ENCODE measurements at regions not wholly inside any gene's neighbourhood (a gene's known extent, or its start where the extent isn't known, plus 50 kb on each side); places are given as distances from the start of the nearest gene placed in this dataset.
A peak's percentile ranks its signal among the peaks of the same experiment; 100 is the strongest.

DNA sequence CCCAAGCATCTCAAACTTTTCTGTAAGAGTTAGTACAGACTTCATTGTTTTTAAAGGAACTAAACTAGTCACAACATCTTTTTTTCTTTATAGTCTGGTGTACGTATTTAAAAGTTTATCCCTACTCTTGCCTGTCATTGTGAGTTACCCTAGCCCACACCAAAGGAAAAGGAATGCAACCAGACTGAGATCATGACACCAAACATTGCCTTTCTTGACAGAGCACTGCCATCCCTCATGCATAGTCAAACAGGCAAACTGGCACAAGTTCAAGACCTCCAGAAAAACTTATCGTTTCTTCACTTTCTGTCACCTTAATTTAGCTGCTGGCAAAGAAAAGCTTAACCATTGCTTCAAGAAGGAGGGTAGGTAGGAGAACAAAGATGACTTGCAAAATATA, 448.4 kb upstream of the MANEA start:
- Histone ChIP-seq H3K27ac (ENCODE audit: low read depth, low read length) (no peak overlapping the region), H3K9me3 (ENCODE audit: control insufficient read depth, insufficient read depth, low read length) (no peaks in the 10 kb centered on the region), H3K27me3 (ENCODE audit: control insufficient read depth, insufficient read depth, low read length) (no peaks in the 10 kb centered on the region), H3K4me1 (ENCODE audit: control insufficient read depth, insufficient read depth, low read length) (no peaks in the 10 kb centered on the region), H3K36me3 (ENCODE audit: control insufficient read depth, insufficient read depth, low read length) (no peaks in the 10 kb centered on the region), H3K4me3 (ENCODE audit: low read depth, low read length) (no peak overlapping the region)
- DNase-seq (ENCODE audit: low read depth in 4 of 6, low spot score in 6 of 6), result peak in 1 of 6 donors; percentile 21
- no CpG with 5 or more reads among the region's 2 CpGs for WGBS (ENCODE audit: insufficient coverage)

DNA sequence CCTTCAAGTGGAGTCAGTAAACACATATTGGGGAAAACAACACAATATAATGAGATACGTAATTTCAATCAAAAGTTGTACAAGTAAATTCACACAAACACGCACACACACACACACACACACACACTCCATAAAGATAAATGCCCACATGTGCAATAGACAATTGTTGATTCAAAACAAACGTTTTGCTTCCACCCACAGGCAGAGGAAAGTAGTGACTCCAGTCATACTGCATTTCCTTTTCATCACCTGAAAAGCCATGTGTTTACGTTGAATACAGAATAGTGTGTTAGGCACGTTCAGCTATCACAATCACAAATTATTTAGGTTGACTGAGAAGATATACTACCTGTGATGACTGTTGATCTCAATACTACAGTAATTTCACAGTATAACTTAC, 443.8 kb upstream of the MANEA start:
- WGBS (ENCODE audit: insufficient coverage), result 20% methylated on average over 1 of the region's 5 CpGs
- no peak overlapping the region for H3K4me3 ChIP-seq (ENCODE audit: low read depth, low read length)
- H3K9me3 ChIP-seq (ENCODE audit: control insufficient read depth, insufficient read depth, low read length), result no peaks in the 10 kb centered on the region

GRCh38 chr6:95135182-95135581, 442.2 kb upstream of the MANEA start:
- DNase-seq (ENCODE audit: low read depth in 4 of 6, low spot score in 6 of 6), result no peak
- H3K36me3 ChIP-seq (ENCODE audit: control insufficient read depth, insufficient read depth, low read length), result no peaks in the 10 kb centered on the region
- no CpG with 5 or more reads among the region's 1 CpG for WGBS (ENCODE audit: insufficient coverage)

More for the DNA sequence above, 443.8 kb upstream of the MANEA start:
- Histone ChIP-seq H3K36me3 (ENCODE audit: control insufficient read depth, insufficient read depth, low read length) (no peaks in the 10 kb centered on the region), H3K27me3 (ENCODE audit: control insufficient read depth, insufficient read depth, low read length) (no peaks in the 10 kb centered on the region), H3K4me1 (ENCODE audit: control insufficient read depth, insufficient read depth, low read length) (no peaks in the 10 kb centered on the region), H3K27ac (ENCODE audit: low read depth, low read length) (no peak overlapping the region)
- DNase-seq (ENCODE audit: low read depth in 4 of 6, low spot score in 6 of 6), result no peak

GRCh38 chr6:95142101-95142500, 435.2 kb upstream of the MANEA start:
- no peak overlapping the region for H3K4me3 ChIP-seq (ENCODE audit: low read depth, low read length)
- no peaks in the 10 kb centered on the region for H3K9me3 ChIP-seq (ENCODE audit: control insufficient read depth, insufficient read depth, low read length)
- H3K27me3 ChIP-seq (ENCODE audit: control insufficient read depth, insufficient read depth, low read length), result no peaks in the 10 kb centered on the region
- no CpG with 5 or more reads among the region's 2 CpGs for WGBS (ENCODE audit: insufficient coverage)
- no peaks in the 10 kb centered on the region for H3K4me1 ChIP-seq (ENCODE audit: control insufficient read depth, insufficient read depth, low read length)
- H3K27ac ChIP-seq (ENCODE audit: low read depth, low read length), result no peak overlapping the region
- no peaks in the 10 kb centered on the region for H3K36me3 ChIP-seq (ENCODE audit: control insufficient read depth, insufficient read depth, low read length)
- DNase-seq (ENCODE audit: low read depth in 4 of 6, low spot score in 6 of 6), result no peak

More at GRCh38 chr6:95135182-95135581, 442.2 kb upstream of the MANEA start:
- H3K27ac ChIP-seq (ENCODE audit: low read depth, low read length), result no peak overlapping the region
- H3K27me3 ChIP-seq (ENCODE audit: control insufficient read depth, insufficient read depth, low read length), result no peaks in the 10 kb centered on the region
- no peaks in the 10 kb centered on the region for H3K9me3 ChIP-seq (ENCODE audit: control insufficient read depth, insufficient read depth, low read length)
- no peaks in the 10 kb centered on the region for H3K4me1 ChIP-seq (ENCODE audit: control insufficient read depth, insufficient read depth, low read length)
- no peak overlapping the region for H3K4me3 ChIP-seq (ENCODE audit: low read depth, low read length)

DNA sequence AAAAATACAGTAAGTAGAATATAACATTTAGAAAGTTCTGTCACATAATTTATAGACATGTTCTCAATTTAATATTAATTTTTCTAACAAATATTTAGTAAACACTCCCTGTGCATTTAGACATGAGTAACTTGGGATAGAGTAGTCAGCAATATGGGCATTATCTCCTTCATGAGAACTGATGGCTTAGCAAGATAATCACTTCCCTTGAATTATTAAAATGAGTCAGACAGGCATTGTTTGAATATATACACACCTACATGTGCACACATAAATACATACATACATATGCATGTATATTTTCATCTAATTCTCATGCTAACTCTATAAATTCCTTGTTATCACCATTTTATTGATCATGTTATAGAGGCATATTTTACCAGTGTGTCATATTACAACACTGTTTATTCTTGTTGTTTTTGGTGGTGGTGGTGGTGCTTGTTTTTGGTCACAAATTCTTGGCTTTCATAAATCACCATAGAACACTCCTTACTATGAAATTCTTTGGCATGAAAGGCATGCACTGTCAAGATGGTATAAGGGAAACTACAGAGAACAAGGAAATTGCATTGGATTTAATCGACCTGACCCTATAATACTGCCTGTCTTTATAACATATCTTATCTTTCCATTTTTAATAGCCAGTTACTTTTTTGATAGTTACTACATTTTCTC, 434.5 kb upstream of the MANEA start:
- H3K36me3 ChIP-seq (ENCODE audit: control insufficient read depth, insufficient read depth, low read length), result no peaks in the 10 kb centered on the region
- no peaks in the 10 kb centered on the region for H3K27me3 ChIP-seq (ENCODE audit: control insufficient read depth, insufficient read depth, low read length)
- H3K4me1 ChIP-seq (ENCODE audit: control insufficient read depth, insufficient read depth, low read length), result no peaks in the 10 kb centered on the region
- no CpG with 5 or more reads among the region's 1 CpG for WGBS (ENCODE audit: insufficient coverage)
- DNase-seq (ENCODE audit: low read depth in 4 of 6, low spot score in 6 of 6), result no peak
- H3K4me3 ChIP-seq (ENCODE audit: low read depth, low read length), result no peak overlapping the region
- no peaks in the 10 kb centered on the region for H3K9me3 ChIP-seq (ENCODE audit: control insufficient read depth, insufficient read depth, low read length)
- no peak overlapping the region for H3K27ac ChIP-seq (ENCODE audit: low read depth, low read length)

DNA sequence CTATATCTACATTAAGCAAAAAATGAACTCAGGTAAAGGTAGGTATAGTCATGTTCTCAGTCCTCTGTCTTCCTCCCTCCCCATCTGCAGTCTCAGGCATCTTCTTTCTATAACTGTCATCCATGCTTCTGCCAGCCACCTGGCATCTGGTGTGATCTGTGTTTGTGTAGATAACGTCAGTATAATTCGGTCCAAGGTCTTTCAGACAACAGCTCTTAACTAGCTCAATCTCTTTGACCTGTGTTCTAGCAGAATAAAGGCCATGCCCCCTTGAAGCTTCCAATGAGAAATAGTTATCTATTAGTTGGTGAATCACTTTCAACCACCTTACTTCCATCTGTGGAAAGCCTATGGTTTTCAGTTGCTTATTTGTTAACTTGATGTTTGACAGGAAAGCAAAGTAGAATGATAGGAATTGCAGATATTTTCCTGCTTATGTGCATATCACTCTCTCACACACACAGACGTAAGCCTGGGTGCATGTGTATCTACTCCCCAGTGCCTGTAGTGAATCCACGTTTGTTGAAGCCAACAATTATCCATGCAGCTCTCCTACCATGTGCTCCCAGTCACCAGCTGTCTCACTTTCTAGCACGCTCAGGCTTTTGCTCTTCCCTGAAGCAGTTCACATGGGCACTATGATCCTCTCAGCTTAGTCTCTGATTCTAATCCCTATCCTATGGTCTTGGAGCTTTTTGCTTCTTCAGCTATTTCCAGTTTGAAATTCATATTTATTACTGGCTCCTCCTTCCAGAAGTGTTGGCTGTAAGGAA, 433.7 kb upstream of the MANEA start:
- Histone ChIP-seq H3K9me3 (ENCODE audit: control insufficient read depth, insufficient read depth, low read length) (no peaks in the 10 kb centered on the region), H3K4me1 (ENCODE audit: control insufficient read depth, insufficient read depth, low read length) (no peaks in the 10 kb centered on the region), H3K27me3 (ENCODE audit: control insufficient read depth, insufficient read depth, low read length) (no peaks in the 10 kb centered on the region), H3K4me3 (ENCODE audit: low read depth, low read length) (no peak overlapping the region), H3K27ac (ENCODE audit: low read depth, low read length) (no peak overlapping the region), H3K36me3 (ENCODE audit: control insufficient read depth, insufficient read depth, low read length) (no peaks in the 10 kb centered on the region)
- WGBS (ENCODE audit: insufficient coverage), result 45% methylated on average over 3 of the region's 5 CpGs
- DNase-seq (ENCODE audit: low read depth in 4 of 6, low spot score in 6 of 6), result peak in 1 of 6 donors; percentile 13

DNA sequence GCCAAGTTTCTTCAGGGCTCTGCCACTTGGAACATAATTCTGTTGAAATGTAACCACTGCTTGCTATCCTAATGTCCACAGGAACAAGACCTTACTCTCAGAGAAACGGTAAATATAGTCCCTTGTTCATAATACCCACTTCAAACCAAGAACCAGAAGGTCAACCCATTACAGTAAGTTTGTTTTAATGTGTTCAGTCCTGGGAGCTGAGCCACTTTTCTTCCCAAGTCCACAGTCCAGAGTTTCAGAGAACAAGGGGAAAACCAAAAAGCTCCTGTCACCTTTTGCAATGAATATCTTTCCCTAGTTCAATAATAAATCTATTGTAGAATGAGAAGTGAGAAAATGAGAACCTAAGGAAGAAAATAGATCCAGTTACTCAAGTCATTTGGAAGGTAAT, 431.9 kb upstream of the MANEA start:
- H3K4me1 ChIP-seq (ENCODE audit: control insufficient read depth, insufficient read depth, low read length), result no peaks in the 10 kb centered on the region
- no peaks in the 10 kb centered on the region for H3K9me3 ChIP-seq (ENCODE audit: control insufficient read depth, insufficient read depth, low read length)
- no peaks in the 10 kb centered on the region for H3K27me3 ChIP-seq (ENCODE audit: control insufficient read depth, insufficient read depth, low read length)
- no CpG with 5 or more reads among the region's 1 CpG for WGBS (ENCODE audit: insufficient coverage)
- H3K4me3 ChIP-seq (ENCODE audit: low read depth, low read length), result no peak overlapping the region
- no peak overlapping the region for H3K27ac ChIP-seq (ENCODE audit: low read depth, low read length)
- H3K36me3 ChIP-seq (ENCODE audit: control insufficient read depth, insufficient read depth, low read length), result no peaks in the 10 kb centered on the region
- DNase-seq (ENCODE audit: low read depth in 4 of 6, low spot score in 6 of 6), result no peak

GRCh38 chr6:95159557-95159956, 417.8 kb upstream of the MANEA start:
- DNase-seq (ENCODE audit: low read depth in 4 of 6, low spot score in 6 of 6), result no peak
- H3K4me1 ChIP-seq (ENCODE audit: control insufficient read depth, insufficient read depth, low read length), result no peaks in the 10 kb centered on the region
- no peaks in the 10 kb centered on the region for H3K9me3 ChIP-seq (ENCODE audit: control insufficient read depth, insufficient read depth, low read length)
- no peaks in the 10 kb centered on the region for H3K36me3 ChIP-seq (ENCODE audit: control insufficient read depth, insufficient read depth, low read length)
- H3K27me3 ChIP-seq (ENCODE audit: control insufficient read depth, insufficient read depth, low read length), result no peaks in the 10 kb centered on the region
- no peak overlapping the region for H3K4me3 ChIP-seq (ENCODE audit: low read depth, low read length)
- H3K27ac ChIP-seq (ENCODE audit: low read depth, low read length), result no peak overlapping the region

GRCh38 chr6:95169775-95170174, 407.6 kb upstream of the MANEA start:
- WGBS (ENCODE audit: insufficient coverage), result 75% methylated on average over 1 of the region's 2 CpGs
- H3K9me3 ChIP-seq (ENCODE audit: control insufficient read depth, insufficient read depth, low read length), result no peaks in the 10 kb centered on the region
- H3K27ac ChIP-seq (ENCODE audit: low read depth, low read length), result no peak overlapping the region
- H3K27me3 ChIP-seq (ENCODE audit: control insufficient read depth, insufficient read depth, low read length), result no peaks in the 10 kb centered on the region
- DNase-seq (ENCODE audit: low read depth in 4 of 6, low spot score in 6 of 6), result no peak
- H3K36me3 ChIP-seq (ENCODE audit: control insufficient read depth, insufficient read depth, low read length), result no peaks in the 10 kb centered on the region
- H3K4me1 ChIP-seq (ENCODE audit: control insufficient read depth, insufficient read depth, low read length), result no peaks in the 10 kb centered on the region
- H3K4me3 ChIP-seq (ENCODE audit: low read depth, low read length), result no peak overlapping the region
